ENCODE measurements at regions not wholly inside any gene's neighbourhood (a gene's known extent, or its start where the extent isn't known, plus 50 kb on each side); places are given as distances from the start of the nearest gene placed in this dataset.

- DNase-seq (ENCODE audit: missing footprints), result no peak
- intact Hi-C loops (cut with DNase I), result no loop called here
- peak; percentile 39 for ATAC-seq
Measured at GRCh38 chr6:156167625-156168071, 609.5 kb upstream of the ARID1B start.

- intact Hi-C loops (cut with DNase I), result no loop called here
- DNase-seq (ENCODE audit: missing footprints), result no peak
- ATAC-seq, result peak; percentile 42
Measured at GRCh38 chr6:156167016-156167624, 610.1 kb upstream of the ARID1B start.

GRCh38 chr6:156166093-156166492 is 611.1 kb upstream of the ARID1B start:
- intact Hi-C loops (cut with DNase I), result no loop called here

GRCh38 chr6:156164701-156165452 is 612.3 kb upstream of the ARID1B start:
- intact Hi-C loops (cut with DNase I), result no loop called here
- ATAC-seq (no peak), DNase-seq (ENCODE audit: missing footprints) (no peak)

More at GRCh38 chr6:156166093-156166492, 611.1 kb upstream of the ARID1B start:
- ATAC-seq (no peak), DNase-seq (ENCODE audit: missing footprints) (no peak)

GRCh38 chr6:156163311-156163710 is 613.9 kb upstream of the ARID1B start:
- DNase-seq (ENCODE audit: missing footprints) (no peak), ATAC-seq (no peak)
- intact Hi-C loops (cut with DNase I), result no loop called here

- ATAC-seq (no peak), DNase-seq (ENCODE audit: missing footprints) (no peak)
- intact Hi-C loops (cut with DNase I), result no loop called here
Measured at GRCh38 chr6:156161471-156161870, 615.7 kb upstream of the ARID1B start.

GRCh38 chr6:156160795-156161165 is 616.4 kb upstream of the ARID1B start:
- intact Hi-C loops (cut with DNase I), result no loop called here
- no peak for ATAC-seq
- DNase-seq (ENCODE audit: missing footprints), result no peak

GRCh38 chr6:156160007-156160794 is 617.0 kb upstream of the ARID1B start:
- intact Hi-C loops (cut with DNase I), result no loop called here
- ATAC-seq (no peak), DNase-seq (ENCODE audit: missing footprints) (no peak)

- DNase-seq (ENCODE audit: missing footprints), result no peak
- ATAC-seq, result no peak
- intact Hi-C loops (cut with DNase I), result no loop called here
Measured at GRCh38 chr6:156154896-156155295, 622.3 kb upstream of the ARID1B start.

- DNase-seq (ENCODE audit: missing footprints), result no peak
- ATAC-seq, result no peak
- intact Hi-C loops (cut with DNase I), result no loop called here
Measured at GRCh38 chr6:156150391-156150790, 626.8 kb upstream of the ARID1B start.

GRCh38 chr6:156146891-156147290 is 630.3 kb upstream of the ARID1B start:
- intact Hi-C loops (cut with DNase I), result no loop called here
- ATAC-seq, result no peak
- DNase-seq (ENCODE audit: missing footprints), result no peak

GRCh38 chr6:156131221-156131903 is 645.8 kb upstream of the ARID1B start:
- intact Hi-C loops (cut with DNase I), result no loop called here
- ATAC-seq (peak; percentile 54), DNase-seq (ENCODE audit: missing footprints) (no peak)

GRCh38 chr6:156126535-156126934 is 650.6 kb upstream of the ARID1B start:
- DNase-seq (ENCODE audit: missing footprints) (no peak), ATAC-seq (no peak)
- intact Hi-C loops (cut with DNase I), result no loop called here

GRCh38 chr6:156125844-156126243 is 651.3 kb upstream of the ARID1B start:
- intact Hi-C loops (cut with DNase I), result no loop called here
- no peak for DNase-seq (ENCODE audit: missing footprints)
- no peak for ATAC-seq

GRCh38 chr6:156123731-156124130 is 653.4 kb upstream of the ARID1B start:
- DNase-seq (ENCODE audit: missing footprints), result no peak
- ATAC-seq, result no peak
- intact Hi-C loops (cut with DNase I), result no loop called here

GRCh38 chr6:156121973-156122372 is 655.2 kb upstream of the ARID1B start:
- DNase-seq (ENCODE audit: missing footprints) (no peak), ATAC-seq (no peak)
- intact Hi-C loops (cut with DNase I), result no loop called here

GRCh38 chr6:156114541-156114940 is 658.9 kb upstream of the NOX3 start:
- ATAC-seq (no peak), DNase-seq (ENCODE audit: missing footprints) (no peak)
- intact Hi-C loops (cut with DNase I), result no loop called here

GRCh38 chr6:156113631-156114030 is 658.0 kb upstream of the NOX3 start:
- ATAC-seq (no peak), DNase-seq (ENCODE audit: missing footprints) (no peak)
- intact Hi-C loops (cut with DNase I), result no loop called here

GRCh38 chr6:156111913-156112312 is 656.3 kb upstream of the NOX3 start:
- no peak for ATAC-seq
- intact Hi-C loops (cut with DNase I), result no loop called here
- no peak for DNase-seq (ENCODE audit: missing footprints)

All from Right ventricle myocardium inferior (tissue), 1 donor.